ENCODE measurements at regions not wholly inside any gene's neighbourhood (a gene's known extent, or its start where the extent isn't known, plus 50 kb on each side); places are given as distances from the start of the nearest gene placed in this dataset.

DNA sequence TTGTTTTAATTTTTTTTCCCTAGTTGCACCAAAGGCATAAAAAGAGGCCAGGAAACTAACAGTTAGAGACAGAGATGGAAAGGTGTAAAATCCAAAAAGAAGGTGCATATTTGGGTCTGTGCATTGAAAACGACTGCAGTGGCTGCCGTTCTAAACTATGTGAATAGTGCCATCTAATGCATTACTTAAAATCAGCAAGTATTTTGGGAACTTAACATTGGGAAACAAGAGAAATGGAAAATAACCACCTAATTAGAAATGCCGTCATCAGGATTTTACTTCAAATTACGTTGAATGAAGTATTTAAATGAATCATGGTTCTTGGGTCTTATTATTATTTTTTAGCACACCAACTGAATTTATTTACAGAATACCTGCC lies 189.5 kb upstream of the MIR17HG start:
- TF ChIP-seq, protein P1, sequence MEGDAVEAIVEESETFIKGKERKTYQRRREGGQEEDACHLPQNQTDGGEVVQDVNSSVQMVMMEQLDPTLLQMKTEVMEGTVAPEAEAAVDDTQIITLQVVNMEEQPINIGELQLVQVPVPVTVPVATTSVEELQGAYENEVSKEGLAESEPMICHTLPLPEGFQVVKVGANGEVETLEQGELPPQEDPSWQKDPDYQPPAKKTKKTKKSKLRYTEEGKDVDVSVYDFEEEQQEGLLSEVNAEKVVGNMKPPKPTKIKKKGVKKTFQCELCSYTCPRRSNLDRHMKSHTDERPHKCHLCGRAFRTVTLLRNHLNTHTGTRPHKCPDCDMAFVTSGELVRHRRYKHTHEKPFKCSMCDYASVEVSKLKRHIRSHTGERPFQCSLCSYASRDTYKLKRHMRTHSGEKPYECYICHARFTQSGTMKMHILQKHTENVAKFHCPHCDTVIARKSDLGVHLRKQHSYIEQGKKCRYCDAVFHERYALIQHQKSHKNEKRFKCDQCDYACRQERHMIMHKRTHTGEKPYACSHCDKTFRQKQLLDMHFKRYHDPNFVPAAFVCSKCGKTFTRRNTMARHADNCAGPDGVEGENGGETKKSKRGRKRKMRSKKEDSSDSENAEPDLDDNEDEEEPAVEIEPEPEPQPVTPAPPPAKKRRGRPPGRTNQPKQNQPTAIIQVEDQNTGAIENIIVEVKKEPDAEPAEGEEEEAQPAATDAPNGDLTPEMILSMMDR (IDR thresholded peaks at IDR 0.05): no peak
- TF ChIP-seq, protein P2, sequence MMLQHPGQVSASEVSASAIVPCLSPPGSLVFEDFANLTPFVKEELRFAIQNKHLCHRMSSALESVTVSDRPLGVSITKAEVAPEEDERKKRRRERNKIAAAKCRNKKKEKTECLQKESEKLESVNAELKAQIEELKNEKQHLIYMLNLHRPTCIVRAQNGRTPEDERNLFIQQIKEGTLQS (CRISPR knock-in tag; conservative IDR thresholded peaks at IDR 0.05): no peak
- TF ChIP-seq, protein P3, sequence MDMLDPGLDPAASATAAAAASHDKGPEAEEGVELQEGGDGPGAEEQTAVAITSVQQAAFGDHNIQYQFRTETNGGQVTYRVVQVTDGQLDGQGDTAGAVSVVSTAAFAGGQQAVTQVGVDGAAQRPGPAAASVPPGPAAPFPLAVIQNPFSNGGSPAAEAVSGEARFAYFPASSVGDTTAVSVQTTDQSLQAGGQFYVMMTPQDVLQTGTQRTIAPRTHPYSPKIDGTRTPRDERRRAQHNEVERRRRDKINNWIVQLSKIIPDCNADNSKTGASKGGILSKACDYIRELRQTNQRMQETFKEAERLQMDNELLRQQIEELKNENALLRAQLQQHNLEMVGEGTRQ (CRISPR knock-in tag; IDR thresholded peaks at IDR 0.05): no peak
- no peak for TF ChIP-seq MAX (CRISPR knock-in tag; IDR thresholded peaks at IDR 0.05)
- TF ChIP-seq ZBTB43 (CRISPR knock-in tag; IDR thresholded peaks at IDR 0.05): no peak
- TF ChIP-seq IRF2 (CRISPR knock-in tag; IDR thresholded peaks at IDR 0.05; ENCODE audit: borderline replicate concordance, low read depth): no peak
- TF ChIP-seq, protein P4, sequence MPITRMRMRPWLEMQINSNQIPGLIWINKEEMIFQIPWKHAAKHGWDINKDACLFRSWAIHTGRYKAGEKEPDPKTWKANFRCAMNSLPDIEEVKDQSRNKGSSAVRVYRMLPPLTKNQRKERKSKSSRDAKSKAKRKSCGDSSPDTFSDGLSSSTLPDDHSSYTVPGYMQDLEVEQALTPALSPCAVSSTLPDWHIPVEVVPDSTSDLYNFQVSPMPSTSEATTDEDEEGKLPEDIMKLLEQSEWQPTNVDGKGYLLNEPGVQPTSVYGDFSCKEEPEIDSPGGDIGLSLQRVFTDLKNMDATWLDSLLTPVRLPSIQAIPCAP (CRISPR knock-in tag; IDR thresholded peaks at IDR 0.05): no peak
- TF ChIP-seq ELF4 (CRISPR knock-in tag; IDR thresholded peaks at IDR 0.05; ENCODE audit: low read depth): no peak
- no peak for TF ChIP-seq ZNF232 (CRISPR knock-in tag; IDR thresholded peaks at IDR 0.05)
- TF ChIP-seq, protein P5, sequence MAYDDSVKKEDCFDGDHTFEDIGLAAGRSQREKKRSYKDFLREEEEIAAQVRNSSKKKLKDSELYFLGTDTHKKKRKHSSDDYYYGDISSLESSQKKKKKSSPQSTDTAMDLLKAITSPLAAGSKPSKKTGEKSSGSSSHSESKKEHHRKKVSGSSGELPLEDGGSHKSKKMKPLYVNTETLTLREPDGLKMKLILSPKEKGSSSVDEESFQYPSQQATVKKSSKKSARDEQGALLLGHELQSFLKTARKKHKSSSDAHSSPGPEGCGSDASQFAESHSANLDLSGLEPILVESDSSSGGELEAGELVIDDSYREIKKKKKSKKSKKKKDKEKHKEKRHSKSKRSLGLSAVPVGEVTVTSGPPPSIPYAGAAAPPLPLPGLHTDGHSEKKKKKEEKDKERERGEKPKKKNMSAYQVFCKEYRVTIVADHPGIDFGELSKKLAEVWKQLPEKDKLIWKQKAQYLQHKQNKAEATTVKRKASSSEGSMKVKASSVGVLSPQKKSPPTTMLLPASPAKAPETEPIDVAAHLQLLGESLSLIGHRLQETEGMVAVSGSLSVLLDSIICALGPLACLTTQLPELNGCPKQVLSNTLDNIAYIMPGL (CRISPR knock-in tag; IDR thresholded peaks at IDR 0.05): no peak
